ENCODE measurements at regions not wholly inside any gene's neighbourhood (a gene's known extent, or its start where the extent isn't known, plus 50 kb on each side); places are given as distances from the start of the nearest gene placed in this dataset.

- Mint-ChIP-seq H3K9me3 (no peaks in the 10 kb centered on the region), H3K27ac (no peak overlapping the region), H3K36me3 (no peaks in the 10 kb centered on the region), H3K4me3 (no peak overlapping the region), H3K27me3 (peaks cover 13% of the 10 kb centered on the region), H3K4me1 (no peaks in the 10 kb centered on the region)
- DNase-seq = no peak
- ATAC-seq (ENCODE audit: low read depth) = no peak
- POLR2A ChIA-PET = no interaction called here
Observed at GRCh38 chr2:234629596-234629995, 132.7 kb upstream of the ARL4C start.

GRCh38 chr2:234628953-234629352 is 132.1 kb upstream of the ARL4C start:
- H3K36me3 Mint-ChIP-seq = no peaks in the 10 kb centered on the region
- H3K9me3 Mint-ChIP-seq = no peaks in the 10 kb centered on the region
- no peak overlapping the region for H3K27ac Mint-ChIP-seq
- no peak for ATAC-seq (ENCODE audit: low read depth)
- DNase-seq = no peak
- peaks cover 13% of the 10 kb centered on the region for H3K27me3 Mint-ChIP-seq
- no peak overlapping the region for H3K4me3 Mint-ChIP-seq
- H3K4me1 Mint-ChIP-seq = no peaks in the 10 kb centered on the region
- POLR2A ChIA-PET = no interaction called here

GRCh38 chr2:234627308-234627707 is 130.4 kb upstream of the ARL4C start:
- H3K36me3 Mint-ChIP-seq = no peaks in the 10 kb centered on the region
- no peak for ATAC-seq (ENCODE audit: low read depth)
- H3K4me1 Mint-ChIP-seq = no peaks in the 10 kb centered on the region
- H3K4me3 Mint-ChIP-seq = no peak overlapping the region
- POLR2A ChIA-PET = no interaction called here
- H3K27me3 Mint-ChIP-seq = peaks cover 16% of the 10 kb centered on the region
- H3K9me3 Mint-ChIP-seq = no peaks in the 10 kb centered on the region
- DNase-seq = no peak
- H3K27ac Mint-ChIP-seq = no peak overlapping the region

GRCh38 chr2:234626566-234627130 is 129.8 kb upstream of the ARL4C start:
- no peak for ATAC-seq (ENCODE audit: low read depth)
- H3K27me3 Mint-ChIP-seq = peaks cover 16% of the 10 kb centered on the region
- H3K36me3 Mint-ChIP-seq = no peaks in the 10 kb centered on the region
- POLR2A ChIA-PET = no interaction called here
- no peaks in the 10 kb centered on the region for H3K4me1 Mint-ChIP-seq
- H3K9me3 Mint-ChIP-seq = no peaks in the 10 kb centered on the region
- no peak for DNase-seq
- no peak overlapping the region for H3K4me3 Mint-ChIP-seq
- H3K27ac Mint-ChIP-seq = no peak overlapping the region

GRCh38 chr2:234625626-234626250 is 128.9 kb upstream of the ARL4C start:
- Mint-ChIP-seq H3K4me1 (no peaks in the 10 kb centered on the region), H3K9me3 (no peaks in the 10 kb centered on the region), H3K36me3 (no peaks in the 10 kb centered on the region), H3K27ac (no peak overlapping the region), H3K4me3 (no peak overlapping the region), H3K27me3 (peaks cover 16% of the 10 kb centered on the region)
- DNase-seq = no peak
- POLR2A ChIA-PET = no interaction called here
- no peak for ATAC-seq (ENCODE audit: low read depth)

GRCh38 chr2:234623521-234623991 is 126.7 kb upstream of the ARL4C start:
- Mint-ChIP-seq H3K9me3 (no peaks in the 10 kb centered on the region), H3K27me3 (peaks cover 20% of the 10 kb centered on the region), H3K36me3 (no peaks in the 10 kb centered on the region), H3K27ac (no peak overlapping the region), H3K4me1 (peaks cover 7% of the 10 kb centered on the region), H3K4me3 (no peak overlapping the region)
- ATAC-seq (ENCODE audit: low read depth) (no peak), DNase-seq (no peak)
- POLR2A ChIA-PET = no interaction called here

- H3K9me3 Mint-ChIP-seq = no peaks in the 10 kb centered on the region
- H3K27me3 Mint-ChIP-seq = peaks cover 16% of the 10 kb centered on the region
- no peak for ATAC-seq (ENCODE audit: low read depth)
- no peak overlapping the region for H3K27ac Mint-ChIP-seq
- no peak for DNase-seq
- peaks cover 7% of the 10 kb centered on the region for H3K4me1 Mint-ChIP-seq
- H3K36me3 Mint-ChIP-seq = no peaks in the 10 kb centered on the region
- H3K4me3 Mint-ChIP-seq = no peak overlapping the region
- POLR2A ChIA-PET = no interaction called here
Observed at GRCh38 chr2:234621120-234621519, 124.2 kb upstream of the ARL4C start.

GRCh38 chr2:234620018-234620417 is 123.1 kb upstream of the ARL4C start:
- Mint-ChIP-seq H3K27ac (no peak overlapping the region), H3K27me3 (peaks cover 16% of the 10 kb centered on the region), H3K4me1 (peaks cover 7% of the 10 kb centered on the region), H3K9me3 (no peaks in the 10 kb centered on the region), H3K4me3 (no peak overlapping the region), H3K36me3 (no peaks in the 10 kb centered on the region)
- ATAC-seq (ENCODE audit: low read depth) (peak; percentile 26), DNase-seq (no peak)
- POLR2A ChIA-PET = no interaction called here

GRCh38 chr2:234615643-234616356 is 118.9 kb upstream of the ARL4C start:
- Mint-ChIP-seq H3K9me3 (no peaks in the 10 kb centered on the region), H3K27me3 (peaks cover 11% of the 10 kb centered on the region), H3K4me3 (no peak overlapping the region), H3K36me3 (no peaks in the 10 kb centered on the region), H3K27ac (no peak overlapping the region), H3K4me1 (peaks cover 7% of the 10 kb centered on the region)
- POLR2A ChIA-PET = no interaction called here
- no peak for ATAC-seq (ENCODE audit: low read depth)
- DNase-seq = no peak

- H3K27ac Mint-ChIP-seq = no peak overlapping the region
- H3K9me3 Mint-ChIP-seq = no peaks in the 10 kb centered on the region
- DNase-seq (no peak), ATAC-seq (ENCODE audit: low read depth) (no peak)
- H3K4me1 Mint-ChIP-seq = no peaks in the 10 kb centered on the region
- POLR2A ChIA-PET = interaction anchor here (0.7 kb wide), 1 partner anchor 19 kb away, joined by 4 read pairs; no protein-coding TSS in a partner anchor
- H3K4me3 Mint-ChIP-seq = no peak overlapping the region
- peaks cover 3% of the 10 kb centered on the region for H3K27me3 Mint-ChIP-seq
- no peaks in the 10 kb centered on the region for H3K36me3 Mint-ChIP-seq
Observed at GRCh38 chr2:234611209-234611608, 114.3 kb upstream of the ARL4C start.

- Mint-ChIP-seq H3K9me3 (no peaks in the 10 kb centered on the region), H3K36me3 (no peaks in the 10 kb centered on the region), H3K27ac (no peak overlapping the region), H3K4me1 (no peaks in the 10 kb centered on the region), H3K27me3 (peaks cover 3% of the 10 kb centered on the region), H3K4me3 (no peak overlapping the region)
- ATAC-seq (ENCODE audit: low read depth) (no peak), DNase-seq (no peak)
- POLR2A ChIA-PET = no interaction called here
Observed at GRCh38 chr2:234608946-234609345, 112.1 kb upstream of the ARL4C start.

GRCh38 chr2:234607691-234608090 is 110.8 kb upstream of the ARL4C start:
- DNase-seq = no peak
- Mint-ChIP-seq H3K9me3 (no peaks in the 10 kb centered on the region), H3K4me3 (no peak overlapping the region), H3K27ac (no peak overlapping the region), H3K4me1 (no peaks in the 10 kb centered on the region), H3K36me3 (no peaks in the 10 kb centered on the region), H3K27me3 (peaks cover 3% of the 10 kb centered on the region)
- ATAC-seq (ENCODE audit: low read depth) = no peak
- POLR2A ChIA-PET = no interaction called here

GRCh38 chr2:234606896-234607295 is 110.0 kb upstream of the ARL4C start:
- POLR2A ChIA-PET = no interaction called here
- no peaks in the 10 kb centered on the region for H3K4me1 Mint-ChIP-seq
- DNase-seq (no peak), ATAC-seq (ENCODE audit: low read depth) (no peak)
- no peak overlapping the region for H3K27ac Mint-ChIP-seq
- H3K27me3 Mint-ChIP-seq = peaks cover 3% of the 10 kb centered on the region
- H3K36me3 Mint-ChIP-seq = no peaks in the 10 kb centered on the region
- H3K4me3 Mint-ChIP-seq = no peak overlapping the region
- H3K9me3 Mint-ChIP-seq = no peaks in the 10 kb centered on the region

- no peaks in the 10 kb centered on the region for H3K4me1 Mint-ChIP-seq
- no peaks in the 10 kb centered on the region for H3K9me3 Mint-ChIP-seq
- DNase-seq (no peak), ATAC-seq (ENCODE audit: low read depth) (no peak)
- no peaks in the 10 kb centered on the region for H3K27me3 Mint-ChIP-seq
- H3K27ac Mint-ChIP-seq = no peak overlapping the region
- no peak overlapping the region for H3K4me3 Mint-ChIP-seq
- no peaks in the 10 kb centered on the region for H3K36me3 Mint-ChIP-seq
- POLR2A ChIA-PET = no interaction called here
Observed at GRCh38 chr2:234603619-234604018, 106.7 kb upstream of the ARL4C start.
